Heart left ventricle (tissue), 13 donors: ENCODE measurements at regions not wholly inside any gene's neighbourhood (a gene's known extent, or its start where the extent isn't known, plus 50 kb on each side); places are given as distances from the start of the nearest gene placed in this dataset.

Experiments
- POLR2A ChIP-seq, 2 donors: fragments of 450-650 bp; IDR thresholded peaks; one replicate each; pipeline ENCODE4 v1.6.1; 2017; ENCODE audit warnings: antibody characterized with exemption in 2 of 2, mild to moderate bottlenecking in 2 of 2, moderate library complexity in 2 of 2
- TF ChIP-seq, protein P1 (sequence below), 12 donors: fragments of 200-600 bp; sonication (generic) in 4 of 12; IDR thresholded peaks; one replicate each; pipeline versions ENCODE4 v1.5.0 to v1.8.0; 2018 to 2022; ENCODE audit warnings: antibody characterized with exemption in 12 of 12, mild to moderate bottlenecking in 5 of 12
- donor health status: ischemic (EF 13 %, LVEDD 7.1; RV severe dilation, severe dysfunction).
- donor health status: DM: no; HTN: yes; CAD: no.
- donor health status: DM: no; HTN: no; CAD: no.
- donor health status: ischemic (EF 25% LVEDD 6.9; RV normal size, moderate dysfunction).
- donor health status: ischemic (EF 25% LVEDD 5.7; RV mildly dilated, moderate dysfunction).
- donor health status: ischemic (EF 35%, LVEDD 5.7; RV mildly dilated, moderate dysfunction).
- donor health status: nonischemic (EF 11% LVEDD 7.7; RV severe dilation, severe dysfunction).
- donor health status: DM: yes; HTN: yes; CAD: no.
- donor health status: PGD.
- donor health status: ischemic (EF 29% LVEDD 5.4; RV normal size, mild dysfunction).
- donor health status: nonischemic (EF 23%, LVEDD 6.1; RV moderate dilation, normal function).

DNA sequence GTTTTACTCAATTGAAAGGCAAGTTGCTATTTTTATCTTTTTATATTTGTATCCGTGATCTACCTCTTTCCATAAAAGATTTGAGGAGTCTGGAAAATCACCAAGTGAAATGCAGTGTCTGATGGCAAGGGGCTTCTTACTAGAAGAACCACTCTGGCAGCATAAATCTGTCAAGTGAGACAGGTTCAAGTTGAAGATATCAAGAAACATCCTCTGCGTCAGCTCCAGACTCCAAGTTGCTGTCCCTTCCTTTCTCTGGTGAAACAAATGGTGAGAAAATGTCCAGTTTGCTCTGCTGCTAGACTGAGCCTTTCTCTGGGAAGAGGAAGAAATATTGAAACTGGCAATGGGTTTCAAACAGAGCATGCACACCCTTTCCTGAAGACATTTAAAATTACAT, 411.2 kb downstream of the PLPP3 start:
- TF ChIP-seq, protein P1, sequence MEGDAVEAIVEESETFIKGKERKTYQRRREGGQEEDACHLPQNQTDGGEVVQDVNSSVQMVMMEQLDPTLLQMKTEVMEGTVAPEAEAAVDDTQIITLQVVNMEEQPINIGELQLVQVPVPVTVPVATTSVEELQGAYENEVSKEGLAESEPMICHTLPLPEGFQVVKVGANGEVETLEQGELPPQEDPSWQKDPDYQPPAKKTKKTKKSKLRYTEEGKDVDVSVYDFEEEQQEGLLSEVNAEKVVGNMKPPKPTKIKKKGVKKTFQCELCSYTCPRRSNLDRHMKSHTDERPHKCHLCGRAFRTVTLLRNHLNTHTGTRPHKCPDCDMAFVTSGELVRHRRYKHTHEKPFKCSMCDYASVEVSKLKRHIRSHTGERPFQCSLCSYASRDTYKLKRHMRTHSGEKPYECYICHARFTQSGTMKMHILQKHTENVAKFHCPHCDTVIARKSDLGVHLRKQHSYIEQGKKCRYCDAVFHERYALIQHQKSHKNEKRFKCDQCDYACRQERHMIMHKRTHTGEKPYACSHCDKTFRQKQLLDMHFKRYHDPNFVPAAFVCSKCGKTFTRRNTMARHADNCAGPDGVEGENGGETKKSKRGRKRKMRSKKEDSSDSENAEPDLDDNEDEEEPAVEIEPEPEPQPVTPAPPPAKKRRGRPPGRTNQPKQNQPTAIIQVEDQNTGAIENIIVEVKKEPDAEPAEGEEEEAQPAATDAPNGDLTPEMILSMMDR (IDR thresholded peaks at IDR 0.05): no peak
- no peak for TF ChIP-seq POLR2A (IDR thresholded peaks at IDR 0.05)
